ENCODE measurements at regions not wholly inside any gene's neighbourhood (a gene's known extent, or its start where the extent isn't known, plus 50 kb on each side); places are given as distances from the start of the nearest gene placed in this dataset.

GRCh38 chr16:73845238-73846006 lies 451.2 kb upstream of the PSMD7 start:
- Mint-ChIP-seq H3K9me3 (peaks cover 0 to 11% (median 0%) of the 10 kb centered on the region in 9 donors), H3K4me1 (no peaks in the 10 kb centered on the region), H3K36me3 (no peaks in the 10 kb centered on the region), H3K27me3 (peaks cover 0 to 3% (median under 1%) of the 10 kb centered on the region in 5 donors), H3K4me3 (no peak overlapping the region), H3K27ac (no peak overlapping the region)
- no peak for ATAC-seq
- DNase-seq, result no peak
- POLR2A ChIA-PET, result no interaction called here

- DNase-seq, result no peak
- H3K36me3 Mint-ChIP-seq, result peaks cover 0 to 10% (median 0%) of the 10 kb centered on the region in 3 donors
- H3K9me3 Mint-ChIP-seq, result peaks cover 0 to 18% (median 6%) of the 10 kb centered on the region in 9 donors
- no peak overlapping the region for H3K4me3 Mint-ChIP-seq
- no peak overlapping the region for H3K27ac Mint-ChIP-seq
- peaks cover 0 to 11% (median 0%) of the 10 kb centered on the region in 5 donors for H3K27me3 Mint-ChIP-seq
- H3K4me1 Mint-ChIP-seq, result no peaks in the 10 kb centered on the region
- POLR2A ChIA-PET, result no interaction called here
- ATAC-seq, result no peak
Measured at GRCh38 chr16:73840728-73841127, 455.9 kb upstream of the PSMD7 start.

DNA sequence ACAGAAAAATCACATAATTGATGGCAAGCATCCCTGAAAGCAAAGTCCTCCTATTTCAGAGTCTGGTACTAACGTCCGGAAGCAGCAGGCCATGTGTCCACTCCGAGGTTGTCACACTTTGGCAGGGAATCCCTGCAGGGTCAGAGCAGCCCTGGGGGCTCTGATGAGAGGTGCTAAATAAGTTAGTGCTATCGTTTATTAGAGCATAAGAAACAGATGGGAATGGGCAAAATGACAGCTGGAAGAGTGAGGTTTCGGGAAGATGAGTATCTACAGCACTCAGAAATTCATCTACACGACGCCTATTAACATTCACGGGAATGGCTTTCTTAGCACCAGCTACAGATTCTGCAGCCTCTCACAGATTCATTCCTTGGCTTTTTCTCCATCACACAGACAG lies 465.4 kb upstream of the PSMD7 start:
- H3K4me3 Mint-ChIP-seq, result no peak overlapping the region
- H3K4me1 Mint-ChIP-seq, result no peaks in the 10 kb centered on the region
- peaks cover 0 to 9% (median 0%) of the 10 kb centered on the region in 3 donors for H3K36me3 Mint-ChIP-seq
- POLR2A ChIA-PET, result no interaction called here
- no peak for DNase-seq
- H3K9me3 Mint-ChIP-seq, result peaks cover 0 to 21% (median 6%) of the 10 kb centered on the region in 9 donors
- no peak for ATAC-seq
- peaks cover 0 to 7% (median 0%) of the 10 kb centered on the region in 5 donors for H3K27me3 Mint-ChIP-seq
- H3K27ac Mint-ChIP-seq, result no peak overlapping the region

DNA sequence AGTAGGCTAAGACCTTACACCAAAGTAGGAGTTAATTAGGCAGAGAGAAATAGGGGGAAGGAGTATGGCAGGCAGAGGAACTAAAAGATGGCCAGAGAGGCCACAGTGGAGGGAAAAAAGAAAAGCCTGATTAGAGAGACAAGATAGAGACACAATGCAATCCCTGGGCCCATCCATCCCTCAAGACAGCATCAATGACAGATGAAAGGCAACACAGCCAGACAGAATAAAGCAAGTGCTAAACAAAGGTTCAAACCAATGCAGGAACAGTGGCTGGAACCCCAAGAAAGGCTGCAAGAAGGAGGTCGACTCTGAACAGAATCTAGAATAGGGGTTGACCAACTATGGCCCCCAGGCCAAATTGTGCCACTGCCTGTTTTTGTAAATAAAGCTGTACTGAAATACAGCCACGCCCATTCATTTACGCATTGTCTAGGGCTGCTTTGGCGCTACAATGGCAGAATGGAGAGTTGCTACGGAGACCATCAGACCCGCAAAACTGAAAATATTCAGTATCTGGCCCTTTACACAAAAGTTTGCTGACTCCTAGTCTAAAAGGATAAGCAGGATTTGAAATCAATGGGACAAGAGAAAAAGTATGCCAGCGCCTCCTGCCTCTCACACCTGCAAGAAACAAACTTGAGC lies 473.3 kb upstream of the PSMD7 start:
- ATAC-seq, result no peak
- POLR2A ChIA-PET, result no interaction called here
- H3K9me3 Mint-ChIP-seq, result peaks cover 0 to 11% (median 3%) of the 10 kb centered on the region in 9 donors
- H3K4me1 Mint-ChIP-seq, result no peaks in the 10 kb centered on the region
- no peak overlapping the region for H3K27ac Mint-ChIP-seq
- H3K27me3 Mint-ChIP-seq, result peaks cover 0 to 8% (median 0%) of the 10 kb centered on the region in 5 donors
- no peak for DNase-seq
- no peak overlapping the region for H3K4me3 Mint-ChIP-seq
- H3K36me3 Mint-ChIP-seq, result no peaks in the 10 kb centered on the region

- POLR2A ChIA-PET, result no interaction called here
Measured at GRCh38 chr16:73817526-73818324, 478.9 kb upstream of the PSMD7 start.

GRCh38 chr16:73813527-73813926 lies 483.1 kb upstream of the PSMD7 start:
- peaks cover 0 to 18% (median 0%) of the 10 kb centered on the region in 9 donors for H3K9me3 Mint-ChIP-seq
- peaks cover 0 to 17% (median 0%) of the 10 kb centered on the region in 5 donors for H3K27me3 Mint-ChIP-seq
- ATAC-seq (no peak), DNase-seq (no peak)
- POLR2A ChIA-PET, result no interaction called here
- H3K4me3 Mint-ChIP-seq, result no peak overlapping the region
- no peaks in the 10 kb centered on the region for H3K4me1 Mint-ChIP-seq
- H3K36me3 Mint-ChIP-seq, result no peaks in the 10 kb centered on the region
- H3K27ac Mint-ChIP-seq, result no peak overlapping the region

More at GRCh38 chr16:73817526-73818324, 478.9 kb upstream of the PSMD7 start:
- peaks cover 0 to 17% (median 0%) of the 10 kb centered on the region in 9 donors for H3K9me3 Mint-ChIP-seq
- H3K4me1 Mint-ChIP-seq, result no peaks in the 10 kb centered on the region
- peaks cover 0 to 21% (median 0%) of the 10 kb centered on the region in 5 donors for H3K27me3 Mint-ChIP-seq
- DNase-seq (no peak), ATAC-seq (no peak)
- no peaks in the 10 kb centered on the region for H3K36me3 Mint-ChIP-seq
- H3K27ac Mint-ChIP-seq, result no peak overlapping the region
- H3K4me3 Mint-ChIP-seq, result no peak overlapping the region

GRCh38 chr16:73804456-73804855 lies 492.2 kb upstream of the PSMD7 start:
- Mint-ChIP-seq H3K4me3 (no peak overlapping the region), H3K27ac (no peak overlapping the region), H3K4me1 (no peaks in the 10 kb centered on the region), H3K36me3 (no peaks in the 10 kb centered on the region), H3K9me3 (peaks cover 0 to 2% (median 0%) of the 10 kb centered on the region in 9 donors), H3K27me3 (peaks cover 0 to 8% (median 0%) of the 10 kb centered on the region in 5 donors)
- DNase-seq (no peak), ATAC-seq (no peak)
- POLR2A ChIA-PET, result no interaction called here

GRCh38 chr16:73798471-73798870 lies 498.1 kb upstream of the PSMD7 start:
- Mint-ChIP-seq H3K9me3 (peaks cover 0 to 4% (median 0%) of the 10 kb centered on the region in 9 donors), H3K27ac (no peak overlapping the region), H3K27me3 (peaks cover 0 to 17% (median 6%) of the 10 kb centered on the region in 5 donors), H3K4me1 (no peaks in the 10 kb centered on the region), H3K4me3 (no peak overlapping the region), H3K36me3 (no peaks in the 10 kb centered on the region)
- ATAC-seq (no peak), DNase-seq (no peak)
- POLR2A ChIA-PET, result no interaction called here

GRCh38 chr16:73797115-73797514 lies 499.5 kb upstream of the PSMD7 start:
- H3K27ac Mint-ChIP-seq, result no peak overlapping the region
- DNase-seq (no peak), ATAC-seq (no peak)
- peaks cover 0 to 5% (median 0%) of the 10 kb centered on the region in 9 donors for H3K9me3 Mint-ChIP-seq
- H3K27me3 Mint-ChIP-seq, result peaks cover 0 to 17% (median 4%) of the 10 kb centered on the region in 5 donors
- no peaks in the 10 kb centered on the region for H3K4me1 Mint-ChIP-seq
- no peak overlapping the region for H3K4me3 Mint-ChIP-seq
- POLR2A ChIA-PET, result no interaction called here
- no peaks in the 10 kb centered on the region for H3K36me3 Mint-ChIP-seq

DNA sequence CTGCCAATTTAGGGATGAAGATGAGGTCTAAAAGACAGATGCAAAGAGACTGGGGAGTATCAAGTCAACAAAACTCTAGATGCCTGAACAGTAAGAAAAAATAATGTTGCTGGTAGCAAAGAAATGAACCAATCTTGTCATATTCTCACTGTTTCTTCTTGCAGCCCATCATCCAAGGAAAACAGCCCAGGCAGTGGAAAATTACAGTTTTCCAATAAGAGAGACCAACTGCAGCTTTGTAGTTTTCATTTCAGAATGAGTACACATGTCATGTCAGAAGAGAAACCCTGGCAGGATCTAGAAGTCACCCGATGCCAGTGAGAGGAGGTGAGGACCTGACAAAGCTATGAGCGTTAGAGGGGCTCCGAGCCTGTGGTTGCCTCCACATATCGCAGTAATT lies 500.4 kb upstream of the PSMD7 start:
- no peak for DNase-seq
- no peak for ATAC-seq
- Mint-ChIP-seq H3K9me3 (peaks cover 0 to 7% (median 0%) of the 10 kb centered on the region in 9 donors), H3K4me3 (no peak overlapping the region), H3K36me3 (no peaks in the 10 kb centered on the region), H3K27me3 (peaks cover 0 to 17% (median 3%) of the 10 kb centered on the region in 5 donors), H3K4me1 (no peaks in the 10 kb centered on the region), H3K27ac (no peak overlapping the region)
- POLR2A ChIA-PET, result no interaction called here

GRCh38 chr16:73794994-73795393 lies 501.6 kb upstream of the PSMD7 start:
- ATAC-seq, result no peak
- Mint-ChIP-seq H3K9me3 (peaks cover 0 to 7% (median 0%) of the 10 kb centered on the region in 9 donors), H3K27ac (no peak overlapping the region), H3K4me3 (no peak overlapping the region), H3K27me3 (peaks cover 0 to 10% (median 3%) of the 10 kb centered on the region in 5 donors), H3K4me1 (no peaks in the 10 kb centered on the region), H3K36me3 (no peaks in the 10 kb centered on the region)
- POLR2A ChIA-PET, result no interaction called here
- no peak for DNase-seq

DNA sequence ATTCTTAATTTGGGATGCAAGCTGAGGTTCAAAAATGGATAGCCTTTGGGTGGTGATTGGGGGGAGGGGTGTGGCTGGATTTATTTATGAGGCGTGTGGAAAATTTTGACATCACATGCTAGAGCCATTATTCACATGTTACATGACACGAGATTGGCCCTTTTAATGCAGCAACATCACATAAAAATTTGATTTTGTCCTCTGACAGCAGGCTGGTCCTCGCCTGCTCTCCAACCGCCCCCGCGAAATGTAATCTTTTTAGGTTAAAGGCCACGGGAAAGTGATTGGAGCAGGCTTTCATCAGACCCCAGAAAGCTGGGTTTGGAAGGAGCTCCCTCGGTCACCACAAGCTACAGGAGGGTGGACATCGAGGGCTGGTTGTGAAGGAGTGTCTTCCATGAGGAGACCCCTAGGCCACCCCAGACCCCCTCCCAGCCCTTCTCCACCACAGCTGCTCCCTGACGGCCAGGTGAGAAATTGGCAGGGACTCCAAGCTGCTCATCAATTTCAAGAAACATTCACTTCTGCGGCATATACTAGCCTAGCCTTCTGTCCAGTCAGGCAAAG lies 502.7 kb upstream of the PSMD7 start:
- Mint-ChIP-seq H3K27me3 (peaks cover 0 to 10% (median 3%) of the 10 kb centered on the region in 5 donors), H3K9me3 (peaks cover 0 to 7% (median 0%) of the 10 kb centered on the region in 9 donors), H3K4me3 (no peak overlapping the region), H3K36me3 (no peaks in the 10 kb centered on the region), H3K4me1 (no peaks in the 10 kb centered on the region), H3K27ac (no peak overlapping the region)
- POLR2A ChIA-PET, result no interaction called here
- ATAC-seq, result no peak
- no peak for DNase-seq

Measured in naive thymus-derived CD8-positive, alpha-beta T cell (primary cell).